SK-N-SH (cell line): ENCODE measurements at regions not wholly inside any gene's neighbourhood (a gene's known extent, or its start where the extent isn't known, plus 50 kb on each side); places are given as distances from the start of the nearest gene placed in this dataset.

Experiments used
- CTCF ChIA-PET: fragments of 300-600, 350-600 bp; formaldehyde crosslinking; extraction: SDS; loops from one replicate; lab custom pipeline; 2021; lab: Yijun Ruan, JAX
- POLR2A ChIA-PET: fragments of 350-600 bp; sonication (Branson Sonifier 250); formaldehyde crosslinking; extraction: SDS; loops from one replicate; lab custom pipeline; 2020; ENCODE audit warnings: antibody characterized with exemption, inconsistent platforms; lab: Yijun Ruan, JAX
- DNase-seq: peaks from one replicate; pipeline ENCODE4 v3.0.0; 2012
- H2AFZ ChIP-seq: fragments of 200-600 bp; sonication (generic); 2 replicates; pipeline ENCODE4 v1.8.1; 2016; ENCODE audit warnings: antibody characterized with exemption, mild to moderate bottlenecking, low read depth
- H3F3A ChIP-seq: fragments of 200-600 bp; sonication (generic); replicated peaks from 2 replicates; pipeline ENCODE3; 2016; ENCODE audit warnings: antibody characterized with exemption, mild to moderate bottlenecking; ENCODE audit not compliant: insufficient read depth
- H3K27ac ChIP-seq, 2 experiments: fragments of 200-500 bp in 1 of 2; fragments of 200-600 bp in 1 of 2; sonication (Bioruptor generic) in 1 of 2; sonication (generic), shearing (Covaris generic) in 1 of 2; 2 replicates each; pipeline versions ENCODE4 v1.5.1 to v1.6.1; 2014 to 2016; ENCODE audit warnings: low read depth in 2 of 2, inconsistent platforms in 1 of 2, low read length in 1 of 2, mild to moderate bottlenecking in 1 of 2, mixed read lengths in 1 of 2
- H3K27me3 ChIP-seq: fragments of 200-600 bp; sonication (generic), shearing (Covaris generic); 2 replicates; pipeline ENCODE4 v1.6.1; 2016; ENCODE audit warnings: mixed run types; ENCODE audit not compliant: insufficient read depth
- H3K36me3 ChIP-seq, 2 experiments: fragments of 200-500 bp in 1 of 2; fragments of 200-600 bp in 1 of 2; sonication (Bioruptor generic) in 1 of 2; sonication (generic) in 1 of 2; replicated peaks in 1 of 2; 2 replicates each; pipeline versions ENCODE3 to v1.5.1; 2014 to 2016; ENCODE audit warnings: low read length in 1 of 2, mild to moderate bottlenecking in 1 of 2; ENCODE audit not compliant: insufficient read depth in 2 of 2, control insufficient read depth in 1 of 2
- H3K4me1 ChIP-seq, 2 experiments: fragments of 200-500 bp in 1 of 2; fragments of 200-600 bp in 1 of 2; sonication (Bioruptor generic) in 1 of 2; sonication (generic), shearing (Covaris generic) in 1 of 2; 2 replicates each; pipeline versions ENCODE4 v1.5.1 to v1.6.1; 2014 to 2016; ENCODE audit warnings: low read depth in 1 of 2, low read length in 1 of 2, mixed run types in 1 of 2; ENCODE audit not compliant: insufficient read depth in 2 of 2, control insufficient read depth in 1 of 2
- H3K4me2 ChIP-seq: fragments of 200-600 bp; sonication (generic), shearing (Covaris generic); 2 replicates; pipeline ENCODE4 v1.6.1; 2017; ENCODE audit warnings: mixed run types
- H3K4me3 ChIP-seq, 2 experiments: fragments of 200-500 bp in 1 of 2; fragments of 200-600 bp in 1 of 2; sonication (Bioruptor generic) in 1 of 2; sonication (generic), shearing (Covaris generic) in 1 of 2; 2 replicates each; pipeline versions ENCODE4 v1.5.1 to v1.8.1; 2014 to 2016; ENCODE audit warnings: low read depth in 2 of 2, inconsistent platforms in 1 of 2, low read length in 1 of 2, mild to moderate bottlenecking in 1 of 2, mixed read lengths in 1 of 2, moderate library complexity in 1 of 2
- H3K79me2 ChIP-seq: fragments of 200-600 bp; sonication (generic); 2 replicates; pipeline ENCODE4 v1.8.1; 2017; ENCODE audit warnings: mild to moderate bottlenecking; ENCODE audit not compliant: insufficient read depth
- H3K9ac ChIP-seq: fragments of 200-600 bp; sonication (generic); 2 replicates; pipeline ENCODE4 v1.6.1; 2017; ENCODE audit warnings: mixed run types
- H3K9me2 ChIP-seq: fragments of 200-600 bp; sonication (generic); 2 replicates; pipeline ENCODE4 v1.6.1; 2017; ENCODE audit warnings: mixed run types
- H3K9me3 ChIP-seq: fragments of 200-600 bp; sonication (generic); 2 replicates; pipeline ENCODE4 v1.6.1; 2017; ENCODE audit warnings: mixed run types, mild to moderate bottlenecking, moderate library complexity
- H4K20me1 ChIP-seq: fragments of 200-600 bp; sonication (generic); 2 replicates; pipeline ENCODE4 v1.6.1; 2017; ENCODE audit warnings: mild to moderate bottlenecking, mixed run types; ENCODE audit not compliant: insufficient read depth
- CTCF ChIP-seq: fragments of 200-600 bp; sonication (generic); IDR thresholded peaks from 2 replicates; pipeline ENCODE4 v1.6.1; 2017; ENCODE audit warnings: antibody characterized with exemption, mild to moderate bottlenecking, moderate library complexity
- EZH2phosphoT487 ChIP-seq: fragments of 200-600 bp; sonication (generic); IDR thresholded peaks from 2 replicates; pipeline ENCODE4 v1.6.1; 2017; ENCODE audit warnings: low read depth, mixed run types, mild to moderate bottlenecking, antibody characterized with exemption, moderate library complexity, borderline replicate concordance
- FOSL2 ChIP-seq: IDR thresholded peaks from 2 replicates; pipeline ENCODE4 v1.4.0; 2012; ENCODE audit warnings: low read depth, mild to moderate bottlenecking, moderate library complexity, borderline replicate concordance
- GATA2 ChIP-seq: sonication (generic); formaldehyde crosslinking; IDR thresholded peaks from 2 replicates; pipeline ENCODE4 v1.5.0; 2020; ENCODE audit warnings: mild to moderate bottlenecking, missing genetic modification reagents
- JUND ChIP-seq: IDR thresholded peaks from 2 replicates; pipeline ENCODE4 v1.4.0; 2012
- MAX ChIP-seq: IDR thresholded peaks from 2 replicates; pipeline ENCODE4 v1.4.0; 2012; ENCODE audit warnings: low read depth
- MEF2A ChIP-seq: IDR thresholded peaks from 2 replicates; pipeline ENCODE4 v1.4.0; 2012; ENCODE audit warnings: low read depth, borderline replicate concordance
- NFIC ChIP-seq: IDR thresholded peaks from 2 replicates; pipeline ENCODE4 v1.4.0; 2012; ENCODE audit warnings: borderline replicate concordance
- NRF1 ChIP-seq: IDR thresholded peaks from 2 replicates; pipeline ENCODE4 v1.6.1; 2012; ENCODE audit warnings: low read depth, mild to moderate bottlenecking, low read length
- RAD21 ChIP-seq: IDR thresholded peaks from 2 replicates; pipeline ENCODE4 v1.6.1; 2012; ENCODE audit warnings: mild to moderate bottlenecking, low read length
- RFX5 ChIP-seq: IDR thresholded peaks from 2 replicates; pipeline ENCODE4 v1.6.1; 2012; ENCODE audit warnings: mild to moderate bottlenecking, improper control_type of control experiment, low read length
- RXRA ChIP-seq: IDR thresholded peaks from 2 replicates; pipeline ENCODE4 v1.4.0; 2012; ENCODE audit warnings: low read depth, mild to moderate bottlenecking, borderline replicate concordance
- SMC3 ChIP-seq: IDR thresholded peaks from 2 replicates; pipeline ENCODE4 v1.6.1; 2012; ENCODE audit warnings: low read depth, low read length, improper control_type of control experiment
- USF1 ChIP-seq: IDR thresholded peaks from 2 replicates; pipeline ENCODE4 v1.4.0; 2012; ENCODE audit warnings: low read depth, borderline replicate concordance
- USF2 ChIP-seq: fragments of 150-350 bp; IDR thresholded peaks from 2 replicates; pipeline ENCODE4 v1.6.1; 2017; ENCODE audit warnings: antibody characterized with exemption, low read length, low read depth, borderline replicate concordance
- YY1 ChIP-seq: IDR thresholded peaks from 2 replicates; pipeline ENCODE4 v1.4.0; 2012; ENCODE audit warnings: low read depth, mild to moderate bottlenecking
- ZBTB33 ChIP-seq: IDR thresholded peaks from 2 replicates; pipeline ENCODE4 v1.4.0; 2012; ENCODE audit warnings: low read depth, borderline replicate concordance
- WGBS: methylation state at CpG from one replicate; pipeline ENCODE4 v1.1.6; 2017; ENCODE audit warnings: low lambda C conversion rate; 5-methylcytosine and 5-hydroxymethylcytosine counted together

- H2AFZ ChIP-seq: peak overlapping the region; percentile 26; the same call in 1 of the 2 replicates
- H3F3A ChIP-seq: no peaks in the 10 kb centered on the region
- H3K4me3 ChIP-seq: no peak overlapping the region
- no peaks in the 10 kb centered on the region for H3K36me3 ChIP-seq
- H3K9me3 ChIP-seq: no peaks in the 10 kb centered on the region
- 87% methylated on average over 6 of the region's 6 CpGs for WGBS
- H3K27me3 ChIP-seq: no peaks in the 10 kb centered on the region
- no peaks in the 10 kb centered on the region; a peak in 2 of 4 replicates for H3K4me1 ChIP-seq
- H3K9me2 ChIP-seq: no peaks in the 10 kb centered on the region
- no peak for DNase-seq
- H4K20me1 ChIP-seq: no peaks in the 10 kb centered on the region
- POLR2A ChIA-PET: interaction anchor here (1.8 kb wide), 1 partner anchor 385 kb away, joined by 8 read pairs; no protein-coding TSS in a partner anchor
- 0 out of 4 replicates have a peak overlapping the region, but pooled peaks of 1 of the 2 experiments have one; percentile 5 for H3K27ac ChIP-seq
- CTCF ChIA-PET: interaction anchor here (1.0 to 2.4 kb wide), 4 partner anchors 144 to 418 kb away, joined by 3 to 11 read pairs (median 4); no protein-coding TSS in a partner anchor
- H3K9ac ChIP-seq: no peak overlapping the region
- no peaks in the 10 kb centered on the region for H3K79me2 ChIP-seq
- TF ChIP-seq NFIC (no peak), EZH2phosphoT487 (no peak), USF1 (no peak), MEF2A (no peak), CTCF (no peak)
- TF ChIP-seq, all 33 proteins: peak for 0
- no peak overlapping the region for H3K4me2 ChIP-seq
Observed at GRCh38 chr13:44051918-44052675, 172.4 kb downstream of the LACC1 start.

GRCh38 chr13:44052780-44053184 lies 173.1 kb downstream of the LACC1 start:
- Histone ChIP-seq H3K4me2 (no peak overlapping the region), H3K36me3 (no peaks in the 10 kb centered on the region), H3K4me3 (no peak overlapping the region), H3K27me3 (no peaks in the 10 kb centered on the region), H3K4me1 (no peaks in the 10 kb centered on the region; a peak in 2 of 4 replicates), H4K20me1 (no peaks in the 10 kb centered on the region), H3K9me3 (no peaks in the 10 kb centered on the region), H3K9me2 (no peaks in the 10 kb centered on the region), H3K79me2 (no peaks in the 10 kb centered on the region), H3F3A (no peaks in the 10 kb centered on the region), H3K9ac (no peak overlapping the region), H3K27ac (no peak overlapping the region), H2AFZ (peak overlapping the region; percentile 26; the same call in 1 of the 2 replicates)
- 76% methylated on average over 10 of the region's 10 CpGs for WGBS
- CTCF ChIA-PET: interaction anchor here (1.4 to 2.4 kb wide), 2 partner anchors 145 to 385 kb away, joined by 4 to 11 read pairs; no protein-coding TSS in a partner anchor
- DNase-seq: no peak
- POLR2A ChIA-PET: interaction anchor here (1.8 kb wide), 1 partner anchor 384 kb away, joined by 8 read pairs; no protein-coding TSS in a partner anchor
- TF ChIP-seq YY1 (no peak), SMC3 (no peak), RFX5 (no peak), FOSL2 (no peak), NFIC (no peak), NRF1 (no peak), USF2 (no peak), MEF2A (no peak), GATA2 (CRISPR knock-in tag) (no peak), ZBTB33 (no peak), RXRA (no peak), MAX (no peak), USF1 (no peak), JUND (no peak), RAD21 (no peak)
